KMS-11 (cell line): ENCODE measurements at regions not wholly inside any gene's neighbourhood (a gene's known extent, or its start where the extent isn't known, plus 50 kb on each side); places are given as distances from the start of the nearest gene placed in this dataset.

Experiments used
- H2AFZ ChIP-seq: fragments of 200-600 bp; sonication (generic); 2 replicates; pipeline ENCODE4 v1.6.1; 2016; ENCODE audit warnings: antibody characterized with exemption, mixed run types, low read depth
- H3K27ac ChIP-seq: fragments of 200-600 bp; sonication (generic); 2 replicates; pipeline ENCODE4 v1.6.1; 2016; ENCODE audit warnings: mild to moderate bottlenecking, mixed run types
- H3K27me3 ChIP-seq: fragments of 200-600 bp; sonication (generic); 2 replicates; pipeline ENCODE4 v1.6.1; 2017; ENCODE audit warnings: mild to moderate bottlenecking, low read depth, mixed run types, moderate library complexity; ENCODE audit not compliant: insufficient read depth
- H3K36me3 ChIP-seq: fragments of 200-600 bp; sonication (generic); 2 replicates; pipeline ENCODE4 v1.6.1; 2017; ENCODE audit warnings: mild to moderate bottlenecking, mixed run types; ENCODE audit not compliant: insufficient read depth
- H3K4me1 ChIP-seq: fragments of 200-600 bp; sonication (generic); 2 replicates; pipeline ENCODE4 v1.6.1; 2016; ENCODE audit warnings: mild to moderate bottlenecking, low read depth, mixed run types; ENCODE audit not compliant: poor library complexity, severe bottlenecking
- H3K4me2 ChIP-seq: fragments of 200-600 bp; sonication (generic); 2 replicates; pipeline ENCODE4 v1.7.0; 2016; ENCODE audit warnings: mild to moderate bottlenecking, mixed run types
- H3K4me3 ChIP-seq: fragments of 200-600 bp; sonication (generic); IDR thresholded peaks from 2 replicates; pipeline ENCODE4 v1.6.1; 2017; ENCODE audit warnings: low read depth, low read length, mixed read lengths; ENCODE audit not compliant: insufficient read depth
- H3K79me2 ChIP-seq: fragments of 200-600 bp; sonication (generic); 2 replicates; pipeline ENCODE4 v1.6.1; 2016; ENCODE audit warnings: low read depth, mixed run types; ENCODE audit not compliant: insufficient read depth
- H3K9ac ChIP-seq: fragments of 200-600 bp; sonication (generic); 2 replicates; pipeline ENCODE4 v1.6.1; 2016; ENCODE audit warnings: mild to moderate bottlenecking, mixed run types
- H4K20me1 ChIP-seq: fragments of 200-600 bp; sonication (generic); 2 replicates; pipeline ENCODE4 v1.6.1; 2016; ENCODE audit warnings: mild to moderate bottlenecking, mixed run types; ENCODE audit not compliant: insufficient read depth
- TF ChIP-seq, protein P1 (sequence below): fragments of 200-600 bp; sonication (generic); conservative IDR thresholded peaks from 2 replicates; pipeline ENCODE4 v1.6.1; 2017; ENCODE audit warnings: low read depth, mild to moderate bottlenecking, antibody characterized with exemption, low read length, moderate library complexity, mixed read lengths

DNA sequence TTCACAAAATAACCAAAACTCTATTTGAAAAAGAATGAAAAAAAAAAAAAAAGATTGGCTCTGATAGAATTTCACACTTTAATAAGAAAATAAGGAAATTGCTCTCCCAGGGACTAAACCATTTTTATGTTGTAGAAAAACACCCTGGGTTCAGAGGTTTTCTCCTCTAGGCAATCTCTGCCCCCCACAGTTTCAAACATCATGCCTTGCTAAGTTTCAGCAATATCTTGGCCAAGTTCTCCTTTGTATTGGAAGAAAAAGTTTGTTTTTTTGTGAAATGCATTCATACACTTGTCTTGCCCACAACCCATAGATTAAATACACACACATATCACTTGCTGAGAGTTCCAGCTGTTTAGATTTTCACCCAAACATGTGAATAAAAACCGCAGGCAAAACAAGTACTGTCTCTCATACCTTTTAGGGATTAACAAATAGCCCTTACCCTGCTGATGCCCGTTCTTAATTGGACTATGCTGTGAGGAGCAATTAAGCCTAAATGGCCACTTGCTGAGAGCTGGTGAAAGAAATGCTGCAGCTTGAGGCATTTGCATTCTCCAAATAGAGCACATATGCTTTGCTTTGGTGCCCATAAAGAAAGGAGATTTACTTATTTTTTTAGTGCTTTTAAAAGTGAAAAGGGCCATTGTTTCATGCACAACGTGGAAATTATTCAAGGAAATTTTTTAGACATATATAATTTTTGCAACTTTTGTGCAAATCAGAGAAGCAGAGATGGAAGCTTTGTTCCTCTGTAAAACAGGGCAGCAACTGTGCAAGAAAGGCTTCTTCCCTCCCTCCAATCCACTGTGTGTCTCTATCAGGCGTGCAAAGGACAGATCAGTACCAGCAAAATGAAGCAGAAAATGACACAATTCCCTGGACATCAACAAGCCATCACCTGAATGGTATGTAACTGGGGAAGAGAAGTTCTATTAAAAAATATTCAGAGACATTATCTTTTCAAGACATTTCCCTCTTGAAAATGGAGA is 262.4 kb upstream of the KIF2A start:
- H3K79me2 ChIP-seq = no peaks in the 10 kb centered on the region
- H3K27me3 ChIP-seq = no peaks in the 10 kb centered on the region
- H3K9ac ChIP-seq = no peak overlapping the region
- H3K36me3 ChIP-seq = no peaks in the 10 kb centered on the region
- no peak overlapping the region for H3K4me3 ChIP-seq
- no peak overlapping the region for H2AFZ ChIP-seq
- H3K4me2 ChIP-seq = no peak overlapping the region
- H3K27ac ChIP-seq = no peak overlapping the region
- TF ChIP-seq, protein P1, sequence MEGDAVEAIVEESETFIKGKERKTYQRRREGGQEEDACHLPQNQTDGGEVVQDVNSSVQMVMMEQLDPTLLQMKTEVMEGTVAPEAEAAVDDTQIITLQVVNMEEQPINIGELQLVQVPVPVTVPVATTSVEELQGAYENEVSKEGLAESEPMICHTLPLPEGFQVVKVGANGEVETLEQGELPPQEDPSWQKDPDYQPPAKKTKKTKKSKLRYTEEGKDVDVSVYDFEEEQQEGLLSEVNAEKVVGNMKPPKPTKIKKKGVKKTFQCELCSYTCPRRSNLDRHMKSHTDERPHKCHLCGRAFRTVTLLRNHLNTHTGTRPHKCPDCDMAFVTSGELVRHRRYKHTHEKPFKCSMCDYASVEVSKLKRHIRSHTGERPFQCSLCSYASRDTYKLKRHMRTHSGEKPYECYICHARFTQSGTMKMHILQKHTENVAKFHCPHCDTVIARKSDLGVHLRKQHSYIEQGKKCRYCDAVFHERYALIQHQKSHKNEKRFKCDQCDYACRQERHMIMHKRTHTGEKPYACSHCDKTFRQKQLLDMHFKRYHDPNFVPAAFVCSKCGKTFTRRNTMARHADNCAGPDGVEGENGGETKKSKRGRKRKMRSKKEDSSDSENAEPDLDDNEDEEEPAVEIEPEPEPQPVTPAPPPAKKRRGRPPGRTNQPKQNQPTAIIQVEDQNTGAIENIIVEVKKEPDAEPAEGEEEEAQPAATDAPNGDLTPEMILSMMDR = no peak
- H3K4me1 ChIP-seq = no peaks in the 10 kb centered on the region
- H4K20me1 ChIP-seq = no peaks in the 10 kb centered on the region

DNA sequence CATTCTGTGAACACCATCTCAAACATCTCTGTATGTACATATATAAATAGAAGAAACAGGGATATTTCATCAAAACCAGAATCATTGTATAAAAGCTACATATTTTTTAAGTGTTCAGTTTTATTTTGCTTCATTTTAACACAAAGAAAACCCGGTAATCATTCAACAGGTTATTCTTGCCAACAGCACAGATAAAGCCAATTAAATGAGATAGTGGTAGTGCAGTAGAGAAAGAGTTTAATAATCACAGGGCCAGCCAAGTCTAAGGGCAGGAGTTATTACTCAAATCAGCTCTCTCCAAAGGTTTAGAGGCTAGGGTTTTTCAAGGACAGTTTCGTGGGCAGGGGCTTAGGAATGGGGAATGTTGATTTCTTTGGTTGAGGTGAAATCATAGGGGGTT is 261.0 kb upstream of the KIF2A start:
- no peaks in the 10 kb centered on the region for H3K27me3 ChIP-seq
- H3K4me2 ChIP-seq = no peak overlapping the region
- H4K20me1 ChIP-seq = no peaks in the 10 kb centered on the region
- no peaks in the 10 kb centered on the region for H3K36me3 ChIP-seq
- H3K4me3 ChIP-seq = no peak overlapping the region
- H2AFZ ChIP-seq = no peak overlapping the region
- H3K9ac ChIP-seq = no peak overlapping the region
- TF ChIP-seq, protein P1 = no peak
- no peaks in the 10 kb centered on the region for H3K79me2 ChIP-seq
- no peak overlapping the region for H3K27ac ChIP-seq
- no peaks in the 10 kb centered on the region for H3K4me1 ChIP-seq

DNA sequence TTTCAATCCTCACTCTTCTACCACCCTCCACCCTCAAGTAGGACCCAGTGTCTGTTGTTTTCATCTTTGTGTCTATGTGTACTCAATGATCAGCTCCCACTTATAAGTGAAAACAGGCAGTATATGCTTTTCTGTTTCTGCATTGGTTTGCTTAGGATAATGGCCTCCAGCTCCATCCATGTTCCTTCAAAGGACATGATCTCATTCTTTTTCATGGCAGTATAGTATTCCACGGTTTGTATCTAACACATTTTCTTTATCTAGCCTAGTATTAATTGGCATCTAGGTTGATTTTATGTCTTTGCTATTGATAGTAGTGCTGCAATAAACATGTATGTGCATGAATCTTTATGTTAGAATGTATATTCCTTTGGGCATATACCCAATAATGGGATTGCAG is 259.8 kb upstream of the KIF2A start:
- TF ChIP-seq, protein P1 = no peak
- H2AFZ ChIP-seq = no peak overlapping the region
- no peak overlapping the region for H3K4me2 ChIP-seq
- no peaks in the 10 kb centered on the region for H3K27me3 ChIP-seq
- H3K27ac ChIP-seq = no peak overlapping the region
- H3K79me2 ChIP-seq = no peaks in the 10 kb centered on the region
- no peaks in the 10 kb centered on the region for H3K4me1 ChIP-seq
- H3K9ac ChIP-seq = no peak overlapping the region
- no peaks in the 10 kb centered on the region for H4K20me1 ChIP-seq
- H3K36me3 ChIP-seq = no peaks in the 10 kb centered on the region
- H3K4me3 ChIP-seq = no peak overlapping the region

DNA sequence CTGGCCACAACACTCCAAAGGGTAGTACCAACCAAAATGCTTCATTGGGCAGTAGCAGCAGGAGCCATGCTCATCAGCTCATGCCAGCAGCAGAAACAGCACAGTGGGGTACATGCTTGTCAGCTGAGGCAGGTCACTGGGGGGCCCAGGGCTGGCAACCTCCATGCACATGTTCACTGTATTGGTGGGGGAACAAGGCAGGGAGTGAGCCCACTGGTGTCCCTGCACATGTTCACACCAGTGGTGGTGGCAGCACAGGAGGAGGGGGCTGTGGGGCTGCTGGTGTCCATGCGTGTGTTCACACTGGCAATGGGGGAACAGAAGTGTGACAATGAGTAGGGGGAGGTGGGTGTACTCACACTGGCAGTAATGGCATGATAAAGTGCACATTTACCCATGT is 254.3 kb upstream of the KIF2A start:
- Histone ChIP-seq H3K4me1 (no peaks in the 10 kb centered on the region), H3K27ac (no peak overlapping the region), H3K9ac (no peak overlapping the region), H2AFZ (no peak overlapping the region), H3K36me3 (no peaks in the 10 kb centered on the region), H3K4me2 (no peak overlapping the region), H3K4me3 (no peak overlapping the region), H4K20me1 (no peaks in the 10 kb centered on the region), H3K27me3 (no peaks in the 10 kb centered on the region), H3K79me2 (no peaks in the 10 kb centered on the region)
- TF ChIP-seq, protein P1 = no peak
